HTR-8/SVneo (cell line): ENCODE measurements at regions not wholly inside any gene's neighbourhood (a gene's known extent, or its start where the extent isn't known, plus 50 kb on each side); places are given as distances from the start of the nearest gene placed in this dataset.

Experiments used
- DNase-seq: peaks from one replicate; pipeline ENCODE4 v3.0.0; 2011; ENCODE audit warnings: low spot score, mixed read lengths; ENCODE audit not compliant: insufficient read length
- FAIRE-seq: peaks from 2 replicates; lab custom pipeline; 2011; peaks lifted over from hg19 to GRCh38; lab: Jason Lieb, UNC

DNA sequence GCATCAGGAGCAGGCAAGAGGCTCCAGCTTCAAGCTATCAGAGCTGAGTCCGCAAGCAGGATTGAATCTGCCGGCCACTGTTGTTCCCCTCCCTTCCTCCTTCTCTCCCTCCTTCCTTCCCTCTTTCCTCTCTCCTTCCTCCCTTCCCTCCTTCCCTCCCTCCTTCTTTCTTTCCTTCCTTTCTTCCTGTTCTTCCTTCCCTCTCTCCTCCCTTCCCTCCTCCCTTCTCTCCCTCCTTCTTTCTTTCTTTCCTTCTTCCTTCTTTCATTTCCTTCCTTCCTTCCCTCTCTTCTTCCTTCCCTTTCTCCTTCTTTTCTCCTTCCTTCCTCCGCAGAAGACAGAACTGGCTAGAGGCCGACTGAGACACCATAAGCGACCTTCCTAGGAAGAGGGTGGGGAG lies 534.0 kb downstream of the NPHP4 start:
- FAIRE-seq (no peak), DNase-seq (no peak)

DNA sequence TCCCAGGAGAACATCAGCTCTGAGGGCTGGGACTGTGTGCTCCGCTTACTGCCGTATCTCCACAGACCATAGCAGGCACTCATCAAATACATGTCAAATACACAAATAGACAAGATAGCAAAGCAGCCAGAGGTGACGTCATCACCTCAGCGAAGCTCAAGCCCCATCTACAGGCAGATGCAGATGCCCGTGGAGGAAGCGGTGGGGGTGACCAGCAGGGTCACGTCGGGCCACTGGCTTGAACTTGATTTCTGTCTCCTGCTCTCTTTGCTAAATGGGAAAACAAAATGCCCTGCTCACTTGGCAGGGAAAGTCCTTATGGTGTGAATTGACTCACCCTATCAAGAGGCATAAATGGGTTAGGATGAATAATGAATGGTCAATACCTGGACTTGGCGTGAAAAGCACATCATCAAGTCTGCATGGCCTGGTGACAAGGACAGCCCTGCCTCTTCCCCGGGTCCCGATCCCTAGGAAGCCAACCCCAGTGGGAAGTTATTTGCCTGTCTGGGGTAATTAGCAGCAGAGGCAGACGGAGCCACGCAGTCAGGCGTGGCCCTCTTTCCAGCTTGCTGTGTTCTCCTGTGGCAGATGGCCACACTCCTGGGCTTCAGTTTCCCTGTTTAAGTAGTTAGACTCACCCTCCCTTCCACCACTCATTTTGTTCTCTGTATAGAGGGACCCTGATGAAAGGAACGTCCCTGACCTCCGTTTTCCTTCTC lies 536.0 kb downstream of the NPHP4 start:
- no peak for DNase-seq
- FAIRE-seq = no peak

DNA sequence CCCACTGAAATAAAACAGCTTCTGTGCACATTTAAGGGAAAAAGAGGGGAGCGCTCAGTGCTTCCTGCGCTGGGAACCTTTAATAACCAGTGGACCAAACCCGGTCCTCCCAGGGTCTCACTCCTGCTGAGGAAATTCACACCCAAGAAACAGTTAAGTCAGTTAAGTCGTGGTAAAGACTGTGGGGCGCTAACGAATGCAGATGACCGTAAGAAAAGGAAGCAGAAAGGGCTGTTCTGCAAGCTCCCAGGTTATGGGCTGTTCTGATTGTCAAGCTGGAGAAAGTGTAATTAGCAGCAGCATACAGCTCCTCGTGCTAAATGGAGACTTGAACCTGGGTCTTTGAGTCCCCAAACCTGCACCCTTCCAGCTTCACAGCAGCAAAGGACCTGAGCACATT lies 536.6 kb downstream of the NPHP4 start:
- no peak for FAIRE-seq
- no peak for DNase-seq

DNA sequence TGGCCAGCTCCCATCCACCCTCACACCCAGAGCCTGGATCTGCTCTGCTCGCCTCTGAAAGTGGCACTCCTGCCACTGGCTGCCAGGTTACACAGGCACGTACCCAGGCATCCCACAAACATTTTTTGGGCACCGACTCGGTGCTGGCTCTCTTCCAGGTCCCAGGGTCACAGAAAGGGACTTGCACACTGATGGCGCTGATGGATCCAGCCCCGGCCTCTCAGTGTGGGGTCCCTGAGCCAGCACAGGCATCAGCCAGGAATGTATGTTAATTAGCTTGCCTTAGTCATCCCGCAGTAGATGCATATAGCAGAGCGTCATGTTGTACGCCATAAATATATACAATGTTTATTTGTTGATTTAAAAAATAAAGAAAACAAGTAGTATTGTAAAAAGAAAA lies 537.2 kb downstream of the NPHP4 start:
- FAIRE-seq = no peak
- DNase-seq = no peak

DNA sequence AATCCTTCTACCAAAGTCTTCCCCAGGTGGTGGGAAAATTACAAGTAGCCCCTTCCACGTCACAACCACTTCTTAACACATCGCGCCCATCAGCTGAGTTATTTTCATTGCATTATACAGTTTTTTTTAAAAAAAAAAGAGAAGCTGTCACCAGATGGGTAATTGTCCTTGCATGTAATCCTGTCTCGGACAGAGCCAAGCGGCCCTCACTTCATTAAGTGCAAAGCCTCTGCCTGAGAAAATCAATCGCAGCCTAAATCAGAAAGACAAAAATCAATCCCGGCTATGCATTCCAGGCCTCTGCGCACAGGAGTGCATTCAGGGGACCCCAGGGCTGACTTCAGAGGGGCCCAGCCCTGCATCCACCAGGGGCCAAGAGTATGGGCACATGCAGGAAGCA lies 538.9 kb downstream of the NPHP4 start:
- FAIRE-seq (no peak), DNase-seq (no peak)

DNA sequence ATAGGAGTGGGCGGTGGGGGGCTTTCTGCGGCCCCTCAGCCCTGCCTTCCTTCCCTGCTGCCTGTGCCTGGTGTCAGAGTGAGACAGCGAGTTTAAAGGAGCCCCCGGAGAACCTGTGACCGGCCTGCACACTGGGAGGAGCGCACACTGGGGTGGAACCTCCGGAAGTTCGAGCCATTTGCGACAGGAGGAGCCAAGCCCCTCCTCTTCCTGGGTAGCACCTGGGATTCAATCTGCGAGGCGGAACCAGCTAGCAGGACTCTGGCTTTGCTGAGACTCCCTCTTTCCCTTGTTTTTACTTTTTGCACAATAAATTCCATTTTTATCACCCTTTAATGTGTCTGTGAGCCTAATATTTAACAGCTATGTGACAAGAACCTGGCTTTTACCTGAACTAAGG lies 540.6 kb downstream of the NPHP4 start:
- DNase-seq = no peak
- FAIRE-seq = no peak

DNA sequence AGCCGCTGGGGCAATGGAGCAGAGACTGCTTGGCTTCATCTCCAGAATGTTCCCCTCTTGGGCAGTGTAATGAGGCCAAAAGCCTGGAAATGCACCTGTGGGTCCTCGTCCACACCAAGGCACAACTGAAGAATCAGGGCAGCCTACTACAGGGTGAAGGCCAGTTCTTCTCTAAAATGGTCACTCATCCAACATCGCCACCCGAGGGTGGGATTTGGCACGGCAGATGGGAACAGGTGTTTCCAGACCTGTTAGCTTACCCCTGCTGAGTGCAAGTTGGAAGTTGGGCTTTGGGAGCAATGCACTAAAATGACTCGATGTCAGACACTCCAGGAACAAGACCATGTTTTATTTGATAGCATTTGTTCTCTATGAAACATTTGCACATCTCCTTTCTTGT lies 543.7 kb downstream of the NPHP4 start:
- DNase-seq (no peak), FAIRE-seq (no peak)

DNA sequence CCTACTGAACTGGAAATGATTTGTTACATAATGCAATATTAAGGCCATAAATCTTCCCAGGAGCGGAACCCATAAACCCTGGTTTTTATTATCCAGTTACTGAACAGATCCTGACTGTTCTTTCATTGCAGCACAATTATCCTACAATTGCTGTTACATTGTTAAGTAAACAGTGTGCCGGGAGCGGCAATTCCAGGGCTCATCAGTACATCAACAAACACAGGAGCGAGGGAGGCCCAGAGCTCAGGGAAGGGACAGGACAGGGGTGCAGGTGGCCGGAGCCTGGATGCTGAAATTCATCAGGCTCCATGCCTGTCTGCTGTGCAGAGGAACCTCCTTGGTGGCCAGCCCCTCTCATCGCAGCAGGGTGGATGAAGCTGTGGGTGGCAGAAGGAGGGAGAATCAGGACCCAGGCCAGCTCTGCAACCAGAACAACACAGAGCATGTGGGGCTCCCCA lies 544.7 kb downstream of the NPHP4 start:
- no peak for FAIRE-seq
- DNase-seq = no peak

DNA sequence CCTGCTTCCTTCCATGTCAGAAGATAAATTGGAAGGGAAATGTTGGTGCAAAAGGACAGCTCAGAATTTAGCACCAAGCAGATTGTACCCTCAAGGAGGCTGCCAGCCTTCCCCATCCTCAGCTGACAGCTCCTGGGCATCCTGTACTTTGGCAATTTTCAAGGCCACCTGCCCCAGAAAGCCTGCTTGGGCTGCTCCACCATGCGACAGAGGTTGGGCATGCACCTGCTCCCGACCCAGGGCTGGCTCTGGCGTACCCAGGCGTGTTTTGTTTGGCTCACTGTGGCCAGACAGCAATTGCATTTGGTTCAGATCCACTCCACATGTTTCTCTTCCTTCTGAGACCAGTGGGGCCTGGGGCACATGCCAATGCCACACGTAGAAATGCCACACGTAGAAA lies 547.8 kb downstream of the NPHP4 start:
- FAIRE-seq (no peak), DNase-seq (no peak)

DNA sequence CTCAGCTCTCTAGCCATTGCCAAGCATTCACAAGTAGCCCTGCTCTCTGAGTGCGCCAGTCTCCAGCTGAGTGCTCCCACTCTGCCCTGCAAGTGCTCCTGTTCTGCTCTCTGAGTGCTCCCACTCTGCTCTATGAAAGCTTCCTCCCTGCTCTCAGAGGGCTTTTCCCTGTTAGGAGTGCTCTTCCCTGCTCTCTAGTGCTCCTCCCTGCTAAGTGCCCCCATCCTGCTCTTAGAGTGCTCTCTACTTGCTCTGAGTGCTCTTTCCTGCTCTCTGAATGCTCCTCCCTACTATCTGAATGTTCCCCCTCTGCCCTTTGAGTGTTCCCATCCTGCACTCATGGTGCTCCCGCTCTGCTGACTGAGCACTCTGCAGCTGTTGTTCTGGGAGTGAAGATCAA lies 555.4 kb downstream of the NPHP4 start:
- FAIRE-seq (no peak), DNase-seq (no peak)

DNA sequence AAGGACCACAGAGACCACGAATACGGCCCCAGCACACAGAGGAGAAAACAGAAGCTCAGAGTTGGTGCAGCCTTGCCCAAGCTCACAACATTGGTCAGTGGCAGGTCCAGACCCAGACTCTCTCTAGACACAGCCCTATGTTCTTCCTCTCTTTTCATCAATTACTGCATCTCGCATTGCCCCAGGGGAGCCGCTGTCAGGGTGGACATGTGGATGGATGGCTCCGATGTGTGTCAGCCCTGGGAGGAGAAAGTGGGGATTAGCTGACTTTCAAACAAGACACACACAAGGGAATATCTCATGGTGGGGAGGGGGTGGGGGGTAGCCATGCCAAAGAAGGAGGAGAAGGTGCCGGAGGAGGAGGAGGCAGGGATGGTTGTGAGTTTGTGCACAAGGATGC lies 556.8 kb downstream of the NPHP4 start:
- DNase-seq (no peak), FAIRE-seq (no peak)

DNA sequence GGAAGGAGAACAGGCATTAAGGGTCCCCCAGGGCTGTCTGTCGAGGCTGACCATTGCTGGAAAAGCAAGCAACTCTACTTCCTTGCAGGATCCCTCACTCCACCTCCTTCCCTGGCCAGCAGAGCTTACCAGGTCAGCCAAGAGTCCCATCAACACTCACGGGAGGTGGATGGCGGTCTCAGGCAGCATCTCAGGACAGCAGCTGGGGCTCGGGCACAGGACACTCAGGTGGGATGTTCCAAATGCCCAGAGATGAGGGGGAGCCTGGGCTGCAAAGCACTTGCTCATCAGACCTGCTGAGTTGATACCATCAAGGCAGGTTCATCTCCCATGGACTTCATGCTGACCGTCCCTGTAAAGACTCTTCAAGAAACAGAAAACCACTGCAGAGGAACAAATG lies 559.8 kb downstream of the NPHP4 start:
- no peak for DNase-seq
- no peak for FAIRE-seq

DNA sequence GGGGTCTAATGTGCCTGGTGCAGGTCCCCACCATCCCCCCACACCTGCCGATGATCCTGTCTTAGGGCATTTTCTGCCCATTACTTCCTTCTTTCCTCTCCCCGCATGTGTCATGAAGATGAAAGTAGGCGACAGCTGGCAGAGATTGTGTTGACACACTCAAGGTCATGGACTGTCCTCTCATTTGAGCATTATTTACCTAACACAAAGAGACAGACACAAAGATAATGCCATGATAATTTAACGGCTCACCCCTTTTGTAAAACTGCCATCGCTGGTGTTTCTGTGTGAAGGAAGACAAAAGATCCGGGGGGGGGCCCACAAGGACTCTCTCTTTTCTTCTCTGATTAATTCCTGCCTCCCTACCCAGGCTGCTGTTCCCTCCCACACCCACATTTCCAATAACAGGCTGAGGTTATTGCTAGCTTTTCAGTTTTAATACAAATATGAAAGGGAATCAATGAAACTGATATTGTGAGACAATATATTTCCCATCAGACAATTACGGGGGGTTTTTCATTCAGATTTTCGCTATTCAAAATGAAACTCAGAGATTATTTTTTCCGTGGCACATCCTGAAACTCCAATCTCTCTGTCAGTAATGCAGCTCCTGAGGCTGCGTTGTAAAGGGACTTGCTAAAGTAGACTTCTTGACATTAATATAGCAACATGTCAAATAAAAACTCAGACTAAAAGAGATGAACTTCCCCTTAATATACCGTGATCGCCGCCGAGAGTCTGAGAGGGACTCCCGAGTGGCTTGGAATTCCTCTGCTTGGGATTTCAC lies 561.1 kb downstream of the NPHP4 start:
- DNase-seq (no peak), FAIRE-seq (no peak)

DNA sequence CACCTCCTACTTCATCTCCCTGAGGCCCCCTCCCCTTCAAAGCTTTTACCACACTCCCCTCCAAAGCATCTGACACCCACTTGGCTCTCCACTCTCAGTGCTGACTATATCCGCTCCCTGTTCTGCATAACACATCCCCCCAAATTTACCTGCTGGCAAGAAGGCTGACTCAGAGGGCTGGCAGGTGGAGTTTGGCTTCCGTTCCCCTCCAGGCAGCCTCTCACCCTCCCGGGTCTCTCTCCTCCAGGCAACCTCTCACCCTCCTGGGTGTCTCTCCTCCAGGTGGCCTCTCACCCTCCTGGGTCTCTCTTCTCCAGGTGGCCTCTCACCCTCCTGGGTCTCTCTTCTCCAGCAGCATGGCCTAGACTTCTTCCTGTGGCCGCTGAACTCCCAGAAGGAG lies 562.1 kb downstream of the NPHP4 start:
- FAIRE-seq (no peak), DNase-seq (no peak)

DNA sequence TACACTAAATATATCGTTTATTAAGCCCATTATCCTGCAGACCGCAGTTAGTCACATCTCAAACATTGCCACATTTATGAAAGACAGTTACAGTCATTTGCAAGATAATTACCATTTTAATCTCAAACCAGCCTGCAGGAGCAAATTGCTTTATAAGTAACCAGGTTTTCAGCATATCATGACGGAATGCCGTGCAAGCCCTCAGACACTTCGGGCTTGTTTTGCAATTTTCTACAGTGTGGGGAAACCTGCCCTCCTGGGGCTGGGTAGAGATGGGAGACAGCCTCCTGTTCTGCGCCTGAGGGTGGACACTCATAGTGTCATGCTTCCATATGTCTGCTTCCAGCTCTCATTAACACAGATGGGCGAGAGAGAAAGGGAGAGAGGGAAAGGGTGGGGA lies 563.9 kb downstream of the NPHP4 start:
- DNase-seq (no peak), FAIRE-seq (no peak)

DNA sequence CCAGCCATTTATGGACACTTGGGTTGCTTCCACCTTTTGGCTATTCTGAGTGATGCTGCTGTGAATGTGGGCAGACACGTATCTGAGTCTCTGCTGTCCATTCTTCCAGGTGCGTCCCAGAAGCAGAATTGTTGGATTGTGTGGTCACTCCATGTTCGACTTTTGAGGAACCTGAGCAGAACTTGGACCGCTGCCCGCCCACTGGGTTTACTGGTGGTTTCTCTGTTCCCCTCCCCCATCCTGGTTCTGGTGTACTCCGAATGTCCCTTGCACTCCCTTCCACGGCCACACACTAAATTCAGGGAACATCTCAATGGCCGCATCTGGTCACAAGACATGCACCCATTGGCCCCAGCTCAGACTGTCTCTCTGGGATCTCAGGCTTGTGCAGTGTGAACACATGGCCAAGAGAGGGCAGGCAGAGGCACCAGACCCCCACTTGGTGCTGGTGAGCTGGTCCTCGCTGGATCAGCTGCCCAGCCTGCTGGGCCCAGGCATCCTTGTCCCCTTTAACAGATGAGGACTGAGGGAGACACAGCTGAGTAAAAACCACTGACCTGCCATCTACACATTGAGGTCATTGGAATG lies 565.1 kb downstream of the NPHP4 start:
- FAIRE-seq (no peak), DNase-seq (no peak)

DNA sequence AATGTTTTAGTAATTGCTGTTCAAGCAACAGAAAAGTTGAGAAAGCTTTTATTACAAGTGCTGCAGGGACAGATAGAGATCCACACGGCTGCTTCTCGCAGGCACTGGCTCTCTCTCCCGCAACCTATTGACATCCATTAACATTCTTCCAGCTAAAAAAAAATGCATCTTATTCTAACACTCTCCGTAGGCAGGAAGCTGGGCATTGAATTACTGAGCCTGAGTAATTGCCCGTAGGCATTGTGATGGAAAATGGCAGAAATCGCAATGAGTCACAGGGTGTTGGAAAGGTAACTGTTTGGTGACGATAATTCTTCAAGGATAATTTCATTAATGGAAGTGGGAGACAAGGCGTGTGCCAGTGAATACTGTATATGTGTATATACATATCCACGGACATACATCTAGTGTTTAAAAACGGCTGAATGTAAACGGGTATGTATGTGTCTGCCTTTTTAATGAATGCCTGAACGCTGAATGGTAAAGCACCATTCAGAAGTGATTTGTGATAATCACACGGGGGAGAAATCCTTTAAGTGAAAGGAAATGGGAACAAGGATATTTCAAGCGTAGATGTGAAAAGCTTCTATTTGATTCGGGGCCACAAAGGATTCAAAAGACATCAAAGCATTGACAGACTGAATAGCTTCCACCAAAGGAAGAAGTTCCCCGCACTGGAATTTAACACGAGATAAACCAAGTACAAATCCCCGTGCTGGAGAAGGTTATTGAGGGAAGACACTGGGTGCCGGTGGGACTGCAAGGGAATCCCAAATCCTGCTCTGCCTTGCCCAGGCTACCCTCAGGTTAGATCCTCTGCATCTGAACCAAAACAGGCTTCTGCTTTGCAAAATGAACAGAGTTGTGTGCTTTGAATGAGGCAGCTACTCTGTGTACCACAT lies 567.2 kb downstream of the NPHP4 start:
- FAIRE-seq (no peak), DNase-seq (no peak)

DNA sequence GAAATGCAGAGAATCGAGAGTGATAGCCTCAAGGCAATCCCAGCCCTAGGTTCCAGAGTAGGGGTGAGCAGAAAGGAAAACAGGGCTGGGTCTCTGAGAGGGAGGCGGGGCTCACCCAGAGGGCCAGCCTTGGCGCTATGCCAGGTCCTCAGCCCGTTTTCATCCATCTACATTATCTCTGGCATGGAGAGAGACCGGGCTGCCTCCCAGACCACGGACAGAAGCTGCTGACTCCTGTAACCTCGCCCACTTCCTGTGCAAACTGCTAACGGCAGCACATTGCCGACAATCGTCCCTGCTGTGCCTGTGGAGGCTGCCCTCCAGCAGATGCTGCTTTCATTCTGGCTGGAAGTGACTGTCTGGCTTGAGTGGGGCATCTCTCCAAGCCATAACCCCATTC lies 569.1 kb downstream of the NPHP4 start:
- no peak for DNase-seq
- FAIRE-seq = no peak

DNA sequence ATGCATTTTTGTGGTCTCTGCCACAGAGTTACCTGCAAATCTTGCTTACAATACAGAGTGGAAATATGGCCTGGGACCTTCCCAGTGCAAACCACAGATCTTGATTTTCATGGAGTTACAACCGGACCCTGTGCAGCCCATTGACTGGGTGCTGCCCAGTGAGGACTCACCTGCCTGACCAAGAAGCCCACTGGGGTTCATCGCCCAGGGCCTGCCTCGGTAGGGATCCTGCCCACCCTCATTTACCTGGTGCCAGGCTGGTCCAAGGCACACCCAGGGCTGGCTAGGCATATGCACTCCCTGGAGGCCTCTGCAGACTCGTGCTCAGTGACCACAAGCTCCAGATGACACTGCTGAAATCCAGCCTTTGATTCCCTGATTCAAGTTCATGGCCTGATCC lies 572.7 kb downstream of the NPHP4 start:
- FAIRE-seq = no peak
- DNase-seq = no peak

DNA sequence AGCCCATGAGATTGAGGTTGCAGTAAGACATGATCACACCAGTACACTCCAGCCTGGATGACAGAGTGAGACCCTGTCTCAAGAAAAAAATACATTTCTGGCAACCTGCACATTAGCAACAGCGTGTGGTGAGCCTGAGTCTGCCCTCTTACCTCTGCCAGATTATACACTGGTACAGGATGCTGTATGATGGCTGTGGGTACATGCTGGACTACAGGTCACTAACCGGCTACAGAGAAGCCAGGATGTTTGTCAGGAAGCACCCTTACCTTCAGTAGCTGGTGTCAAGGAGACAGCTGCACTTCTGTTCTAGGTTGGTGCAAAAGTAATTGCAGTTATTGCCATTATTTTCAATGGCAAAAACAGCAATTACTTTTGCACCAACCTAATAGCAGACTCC lies 575.7 kb downstream of the NPHP4 start:
- DNase-seq (no peak), FAIRE-seq (no peak)

DNA sequence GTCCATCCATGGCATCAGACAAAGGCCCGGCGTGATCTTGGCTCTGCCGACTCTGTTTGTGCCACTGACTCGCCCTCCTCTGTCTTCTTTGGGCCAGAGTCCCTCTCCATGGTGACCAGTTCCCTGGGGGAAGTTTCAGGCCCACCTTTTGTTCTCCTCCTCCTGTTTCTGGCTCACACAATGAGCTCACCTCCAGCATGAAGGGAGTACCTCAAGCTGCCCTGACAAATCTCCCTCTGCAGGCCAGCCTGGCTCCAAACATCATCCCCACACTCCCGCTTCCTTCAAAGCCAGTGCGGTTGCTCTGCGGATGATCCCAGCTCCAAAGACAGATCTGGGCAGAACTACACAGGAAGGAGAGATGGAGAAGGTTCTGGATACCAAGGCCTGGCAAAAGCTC lies 576.6 kb downstream of the NPHP4 start:
- DNase-seq (no peak), FAIRE-seq (no peak)
